K562 (cell line): ENCODE measurements at regions not wholly inside any gene's neighbourhood (a gene's known extent, or its start where the extent isn't known, plus 50 kb on each side); places are given as distances from the start of the nearest gene placed in this dataset.

Source experiments
- ATAC-seq: fragments of 200-7000 bp; cut with Tn5 transposase; 3 replicates; pipeline ENCODE4 v1.9.1; 2020; ENCODE audit warnings: moderate library complexity
- BruUV-seq: library from RNA; stranded (reverse); fragments of 400-500 nt; replicated peaks from 2 replicates; lab custom pipeline; 2021; lab: Mats Ljungman, UMichigan
- CTCF ChIA-PET: fragments of 300-600 bp; formaldehyde crosslinking; extraction: SDS; loops from one replicate; lab custom pipeline; 2021; ENCODE audit warnings: low intra/inter-chr PET ratio; lab: Yijun Ruan, JAX
- POLR2A ChIA-PET: fragments of 300-600, 350-650 bp; sonication (Branson Sonifier 250); formaldehyde crosslinking; extraction: SDS; loops from one replicate; lab custom pipeline; 2021; ENCODE audit warnings: antibody characterized with exemption, inconsistent platforms; lab: Yijun Ruan, JAX
- DNase-seq, 4 experiments: peaks; one replicate each; pipeline versions ENCODE4 v3.0.0 to v3.0.0-alpha.2; 2011 to 2018; ENCODE audit warnings: low spot score in 3 of 4, mixed read lengths in 3 of 4; ENCODE audit errors: extremely low read depth in 1 of 4
- FAIRE-seq: peaks from 2 replicates; lab custom pipeline; 2011; peaks lifted over from hg19 to GRCh38; lab: Jason Lieb, UNC
- H2AFZ ChIP-seq: 2 replicates; pipeline ENCODE4 v1.6.0; 2011; ENCODE audit warnings: low read depth, low read length, control low read depth, inconsistent platforms
- H3K27ac ChIP-seq: fragments of 200-600 bp; 3 replicates; pipeline ENCODE4 v1.8.0; 2011; ENCODE audit warnings: low read depth, mild to moderate bottlenecking, control low read depth, inconsistent platforms, low read length, moderate library complexity, mixed read lengths; ENCODE audit errors: extremely low read depth
- H3K27me3 ChIP-seq, 2 experiments: fragments of 300-600 bp in 1 of 2; 2 replicates in 1 of 2; 3 replicates in 1 of 2; pipeline versions ENCODE4 v1.6.0 to v1.8.0; 2011; ENCODE audit warnings: inconsistent platforms in 2 of 2, low read length in 2 of 2, mild to moderate bottlenecking in 1 of 2, mixed read lengths in 1 of 2, moderate library complexity in 1 of 2; ENCODE audit not compliant: control insufficient read depth in 2 of 2, insufficient read depth in 2 of 2
- H3K36me3 ChIP-seq: fragments of 300-600 bp; 3 replicates; pipeline ENCODE4 v1.8.0; 2011; ENCODE audit warnings: mild to moderate bottlenecking, low read length, inconsistent platforms; ENCODE audit not compliant: control insufficient read depth, insufficient read depth
- H3K4me1 ChIP-seq, 2 experiments: fragments of 200-600 bp in 1 of 2; replicated peaks in 1 of 2; 2 replicates in 1 of 2; 3 replicates in 1 of 2; pipeline versions ENCODE4 v1.5.1 to v1.8.0; 2011; ENCODE audit warnings: inconsistent platforms in 2 of 2, low read length in 2 of 2, mild to moderate bottlenecking in 1 of 2, mixed read lengths in 1 of 2, moderate library complexity in 1 of 2; ENCODE audit not compliant: control insufficient read depth in 2 of 2, insufficient read depth in 2 of 2
- H3K4me2 ChIP-seq: 2 replicates; pipeline ENCODE4 v1.6.1; 2011; ENCODE audit warnings: low read length, control low read depth, inconsistent platforms, mixed read lengths; ENCODE audit not compliant: insufficient read depth
- H3K4me3 ChIP-seq: fragments of 200-600 bp; sonication (generic), shearing (Covaris generic); 2 replicates; pipeline ENCODE4 v1.5.1; 2016; ENCODE audit warnings: control low read depth, inconsistent platforms
- H3K79me2 ChIP-seq: fragments of 200-600 bp; 3 replicates; pipeline ENCODE4 v1.8.0; 2011; ENCODE audit warnings: low read length, inconsistent platforms; ENCODE audit not compliant: control insufficient read depth, insufficient read depth
- H3K9ac ChIP-seq, 2 experiments: 2 replicates each; pipeline versions ENCODE4 v1.6.0 to v1.6.1; 2011; ENCODE audit warnings: low read depth in 2 of 2, low read length in 2 of 2, control low read depth in 1 of 2, inconsistent platforms in 1 of 2, mild to moderate bottlenecking in 1 of 2, mixed read lengths in 1 of 2; ENCODE audit not compliant: insufficient read depth in 1 of 2
- H3K9me1 ChIP-seq: one replicate; pipeline ENCODE4 v1.6.0; 2011; ENCODE audit warnings: inconsistent platforms, mild to moderate bottlenecking, low read length, moderate library complexity; ENCODE audit not compliant: control insufficient read depth, insufficient read depth
- H3K9me3 ChIP-seq: replicated peaks from 2 replicates; pipeline ENCODE4 v1.5.1; 2011; ENCODE audit warnings: low read depth, low read length, inconsistent platforms; ENCODE audit not compliant: control insufficient read depth, insufficient read depth
- H4K20me1 ChIP-seq: replicated peaks from 2 replicates; pipeline ENCODE4 v1.6.1; 2011; ENCODE audit warnings: low read length, inconsistent platforms, mixed read lengths; ENCODE audit not compliant: control insufficient read depth, insufficient read depth
- DMBX1 ChIP-seq: fragments of 250-450 bp; sonication (Bioruptor Pico); IDR thresholded peaks from 2 replicates; pipeline ENCODE4 v1.8.0; 2022; ENCODE audit warnings: inconsistent platforms, mild to moderate bottlenecking, moderate library complexity, borderline replicate concordance
- PRDM10 ChIP-seq: fragments of 450-650 bp; IDR thresholded peaks from 2 replicates; pipeline ENCODE4 v1.6.1; 2018; ENCODE audit not compliant: partially characterized antibody
- SMAD4 ChIP-seq: fragments of 250-450 bp; sonication (Bioruptor Pico); conservative IDR thresholded peaks from 2 replicates; pipeline ENCODE4 v1.8.0; 2021; ENCODE audit warnings: inconsistent platforms, mild to moderate bottlenecking, moderate library complexity
- UBTF ChIP-seq, 2 experiments: IDR thresholded peaks; 2 replicates each; pipeline ENCODE4 v1.6.1; 2012; ENCODE audit warnings: improper control_type of control experiment in 2 of 2, low read depth in 2 of 2, low read length in 2 of 2, borderline replicate concordance in 1 of 2
- ZNF639 ChIP-seq, 2 experiments: fragments of 200-800 bp in 1 of 2; sonication (Bioruptor generic) in 1 of 2; sonication (generic) in 1 of 2; formaldehyde crosslinking in 1 of 2; IDR thresholded peaks in 1 of 2; conservative IDR thresholded peaks in 1 of 2; 2 replicates each; pipeline versions ENCODE4 v1.5.0 to v1.6.1; 2016 to 2020; ENCODE audit warnings: missing compliant biosample characterization in 1 of 2, missing genetic modification characterization in 1 of 2, missing genetic modification reagents in 1 of 2
- ZNF79 ChIP-seq: fragments of 250-450 bp; sonication (Bioruptor Pico); IDR thresholded peaks from 2 replicates; pipeline ENCODE4 v1.4.0; 2020; ENCODE audit warnings: low read depth, mild to moderate bottlenecking, moderate library complexity
- WGBS: fragments of 100-300 bp; shearing (Covaris generic); methylation state at CpG from one replicate; pipeline ENCODE4 v1.1.6; 2016; ENCODE audit warnings: low coverage, mixed read lengths; ENCODE audit not compliant: insufficient coverage; ENCODE audit errors: missing lambda C conversion rate; 5-methylcytosine and 5-hydroxymethylcytosine counted together
- in situ Hi-C: fragments of 300-500 bp; cut with MboI; formaldehyde crosslinking; loops from 4 replicates; pipeline ENCODE4 v1.15.0; 2018; ENCODE audit warnings: inconsistent platforms, mixed read lengths
- intact Hi-C: fragments of 100-400 bp; cut with micrococcal nuclease; formaldehyde crosslinking; loops from 2 replicates; pipeline ENCODE4 v1.14.2; 2022
- TF ChIP-seq, protein P1 (sequence below): fragments of 450-650 bp; IDR thresholded peaks from 2 replicates; pipeline ENCODE4 v1.6.1; 2017; ENCODE audit warnings: antibody characterized with exemption

- TF ChIP-seq ZNF639 (CRISPR knock-in tag; conservative IDR thresholded peaks at IDR 0.05 in 1 of 2, IDR thresholded peaks at IDR 0.05 in 1 of 2) (no peak), ZNF79 (no peak), DMBX1 (CRISPR knock-in tag) (no peak), SMAD4 (no peak)
- TF ChIP-seq, protein P1, sequence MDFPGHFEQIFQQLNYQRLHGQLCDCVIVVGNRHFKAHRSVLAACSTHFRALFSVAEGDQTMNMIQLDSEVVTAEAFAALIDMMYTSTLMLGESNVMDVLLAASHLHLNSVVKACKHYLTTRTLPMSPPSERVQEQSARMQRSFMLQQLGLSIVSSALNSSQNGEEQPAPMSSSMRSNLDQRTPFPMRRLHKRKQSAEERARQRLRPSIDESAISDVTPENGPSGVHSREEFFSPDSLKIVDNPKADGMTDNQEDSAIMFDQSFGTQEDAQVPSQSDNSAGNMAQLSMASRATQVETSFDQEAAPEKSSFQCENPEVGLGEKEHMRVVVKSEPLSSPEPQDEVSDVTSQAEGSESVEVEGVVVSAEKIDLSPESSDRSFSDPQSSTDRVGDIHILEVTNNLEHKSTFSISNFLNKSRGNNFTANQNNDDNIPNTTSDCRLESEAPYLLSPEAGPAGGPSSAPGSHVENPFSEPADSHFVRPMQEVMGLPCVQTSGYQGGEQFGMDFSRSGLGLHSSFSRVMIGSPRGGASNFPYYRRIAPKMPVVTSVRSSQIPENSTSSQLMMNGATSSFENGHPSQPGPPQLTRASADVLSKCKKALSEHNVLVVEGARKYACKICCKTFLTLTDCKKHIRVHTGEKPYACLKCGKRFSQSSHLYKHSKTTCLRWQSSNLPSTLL: no peak
- TF ChIP-seq, all 486 proteins: peak for 0
These were observed 1445.7 kb downstream of the UQCRFS1 start (continued) for GRCh38 chr19:27767234-27767633.

GRCh38 chr19:27765912-27766725 is 1446.8 kb downstream of the UQCRFS1 start:
- Histone ChIP-seq H3K9me1 (no peaks in the 10 kb centered on the region), H3K9me3 (no peaks in the 10 kb centered on the region), H4K20me1 (no peaks in the 10 kb centered on the region), H3K4me1 (no peaks in the 10 kb centered on the region), H3K36me3 (no peaks in the 10 kb centered on the region), H3K27me3 (no peaks in the 10 kb centered on the region), H3K4me2 (no peak overlapping the region), H3K9ac (no peak overlapping the region), H3K27ac (no peak overlapping the region), H3K79me2 (no peaks in the 10 kb centered on the region), H2AFZ (no peak overlapping the region), H3K4me3 (no peak overlapping the region)
- no peak for DNase-seq
- intact Hi-C loops: no loop called here
- ChIA-PET CTCF (no interaction called here), POLR2A (interaction anchor here (0.6 to 0.7 kb wide), 2 partner anchors 15 to 374 kb away, joined by 3 to 4 read pairs; no protein-coding TSS in a partner anchor)
- in situ Hi-C loops: no loop called here
- 22% methylated on average over 11 of the region's 12 CpGs for WGBS
- no TSS peak for BruUV-seq
- no peak for FAIRE-seq
- ATAC-seq: no peak
- TF ChIP-seq PRDM10: no peak
- TF ChIP-seq UBTF (IDR thresholded peaks at IDR 0.05; ENCODE audit: borderline replicate concordance in 1 of 2, low read depth in 2 of 2, low read length in 2 of 2): no peak
